GM12874 (cell line): ENCODE measurements at regions not wholly inside any gene's neighbourhood (a gene's known extent, or its start where the extent isn't known, plus 50 kb on each side); places are given as distances from the start of the nearest gene placed in this dataset.

Experiments
- CTCF ChIP-seq: IDR thresholded peaks from 2 replicates; pipeline ENCODE4 v1.5.1; 2011; ENCODE audit warnings: low read depth, mild to moderate bottlenecking, control low read depth, low read length, moderate library complexity; ENCODE audit not compliant: insufficient read depth

GRCh38 chr5:106094839-106095238 is 1575.9 kb downstream of the EFNA5 start:
- TF ChIP-seq CTCF, result no peak

GRCh38 chr5:106094204-106094607 is 1576.5 kb downstream of the EFNA5 start:
- no peak for TF ChIP-seq CTCF

GRCh38 chr5:106093134-106093533 is 1577.6 kb downstream of the EFNA5 start:
- no peak for TF ChIP-seq CTCF

GRCh38 chr5:106092455-106092854 is 1578.3 kb downstream of the EFNA5 start:
- TF ChIP-seq CTCF, result no peak

- no peak for TF ChIP-seq CTCF
Measured at GRCh38 chr5:106089073-106089472, 1581.7 kb downstream of the EFNA5 start.

- no peak for TF ChIP-seq CTCF
Measured at GRCh38 chr5:106088462-106088861, 1582.3 kb downstream of the EFNA5 start.

- TF ChIP-seq CTCF, result no peak
Measured at GRCh38 chr5:106086352-106086751, 1584.4 kb downstream of the EFNA5 start.

- no peak for TF ChIP-seq CTCF
Measured at GRCh38 chr5:106085556-106085955, 1585.2 kb downstream of the EFNA5 start.
